ENCODE measurements at regions not wholly inside any gene's neighbourhood (a gene's known extent, or its start where the extent isn't known, plus 50 kb on each side); places are given as distances from the start of the nearest gene placed in this dataset.

DNA sequence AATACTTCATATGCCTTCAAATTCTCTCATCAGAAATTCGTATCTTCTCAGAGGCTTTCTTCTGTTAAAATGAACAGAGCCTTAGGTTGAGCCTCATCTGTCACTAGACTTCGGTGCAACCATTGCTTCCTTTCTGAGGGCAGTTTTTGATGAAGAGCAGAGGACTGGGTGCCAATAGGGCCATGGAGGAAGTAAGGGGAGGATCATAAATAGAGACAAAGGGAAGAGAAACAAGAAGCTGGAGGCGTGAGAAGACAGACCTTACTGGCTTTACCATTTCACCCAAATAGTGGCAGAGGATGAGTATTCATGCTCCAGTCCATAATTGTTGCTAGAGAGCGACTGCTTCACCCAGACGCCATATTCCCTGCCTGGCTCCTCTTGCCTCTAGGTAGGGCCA lies 215.6 kb upstream of the PKDCC start:
- ChIA-PET CTCF (interaction anchor here (1.0 to 1.2 kb wide), 2 partner anchors 21 to 52 kb away, joined by 3 to 4 read pairs; no protein-coding TSS in a partner anchor), POLR2A (no interaction called here)
- Histone ChIP-seq H3K4me2 (no peak overlapping the region), H3K27ac (no peak overlapping the region), H3K9me3 (no peaks in the 10 kb centered on the region), H3K4me3 (no peak overlapping the region), H3K4me1 (peaks cover 21% of the 10 kb centered on the region)
- no peak for FAIRE-seq
- no peak for DNase-seq (ENCODE audit: low read depth in 1 of 2, low spot score in 1 of 2)
- 82% methylated on average over 5 of the region's 5 CpGs for WGBS (ENCODE audit: missing lambda C conversion rate)
- ATAC-seq, result no peak
- no peak for TF ChIP-seq JUNB (IDR thresholded peaks at IDR 0.05)
- TF ChIP-seq, protein P1, sequence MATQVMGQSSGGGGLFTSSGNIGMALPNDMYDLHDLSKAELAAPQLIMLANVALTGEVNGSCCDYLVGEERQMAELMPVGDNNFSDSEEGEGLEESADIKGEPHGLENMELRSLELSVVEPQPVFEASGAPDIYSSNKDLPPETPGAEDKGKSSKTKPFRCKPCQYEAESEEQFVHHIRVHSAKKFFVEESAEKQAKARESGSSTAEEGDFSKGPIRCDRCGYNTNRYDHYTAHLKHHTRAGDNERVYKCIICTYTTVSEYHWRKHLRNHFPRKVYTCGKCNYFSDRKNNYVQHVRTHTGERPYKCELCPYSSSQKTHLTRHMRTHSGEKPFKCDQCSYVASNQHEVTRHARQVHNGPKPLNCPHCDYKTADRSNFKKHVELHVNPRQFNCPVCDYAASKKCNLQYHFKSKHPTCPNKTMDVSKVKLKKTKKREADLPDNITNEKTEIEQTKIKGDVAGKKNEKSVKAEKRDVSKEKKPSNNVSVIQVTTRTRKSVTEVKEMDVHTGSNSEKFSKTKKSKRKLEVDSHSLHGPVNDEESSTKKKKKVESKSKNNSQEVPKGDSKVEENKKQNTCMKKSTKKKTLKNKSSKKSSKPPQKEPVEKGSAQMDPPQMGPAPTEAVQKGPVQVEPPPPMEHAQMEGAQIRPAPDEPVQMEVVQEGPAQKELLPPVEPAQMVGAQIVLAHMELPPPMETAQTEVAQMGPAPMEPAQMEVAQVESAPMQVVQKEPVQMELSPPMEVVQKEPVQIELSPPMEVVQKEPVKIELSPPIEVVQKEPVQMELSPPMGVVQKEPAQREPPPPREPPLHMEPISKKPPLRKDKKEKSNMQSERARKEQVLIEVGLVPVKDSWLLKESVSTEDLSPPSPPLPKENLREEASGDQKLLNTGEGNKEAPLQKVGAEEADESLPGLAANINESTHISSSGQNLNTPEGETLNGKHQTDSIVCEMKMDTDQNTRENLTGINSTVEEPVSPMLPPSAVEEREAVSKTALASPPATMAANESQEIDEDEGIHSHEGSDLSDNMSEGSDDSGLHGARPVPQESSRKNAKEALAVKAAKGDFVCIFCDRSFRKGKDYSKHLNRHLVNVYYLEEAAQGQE (IDR thresholded peaks at IDR 0.05), result no peak
- no peak for TF ChIP-seq MYC (IDR thresholded peaks at IDR 0.05; ENCODE audit: borderline replicate concordance, low read length)
- no peak for TF ChIP-seq EHMT2 (IDR thresholded peaks at IDR 0.05; ENCODE audit: low read depth)
- TF ChIP-seq HOXB5 (CRISPR knock-in tag; IDR thresholded peaks at IDR 0.05), result no peak
- TF ChIP-seq SREBF2 (IDR thresholded peaks at IDR 0.05), result no peak
- no peak for TF ChIP-seq KDM5A (IDR thresholded peaks at IDR 0.05)
- TF ChIP-seq CEBPB (IDR thresholded peaks at IDR 0.05), result no peak

DNA sequence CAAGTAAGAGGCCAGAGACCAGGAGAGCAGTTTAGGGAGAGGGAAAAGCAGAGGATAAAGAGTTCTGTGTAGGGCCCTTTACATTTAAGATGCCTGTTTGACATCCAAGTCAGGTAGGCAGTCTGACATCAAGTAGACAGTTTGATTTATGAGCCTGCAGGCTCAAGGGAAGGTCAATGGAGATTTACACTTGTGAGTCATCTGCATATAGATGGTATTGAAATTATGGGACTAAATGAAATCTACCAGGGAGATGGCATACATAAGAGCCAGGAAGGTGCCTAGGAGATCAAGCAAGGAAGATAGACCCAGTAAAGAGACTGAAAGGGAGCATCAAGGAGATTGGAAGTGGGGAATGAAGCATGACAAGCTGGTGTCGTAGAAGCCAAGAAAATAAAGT lies 212.4 kb upstream of the PKDCC start:
- TF ChIP-seq POLR2AphosphoS2 (conservative IDR thresholded peaks at IDR 0.05; ENCODE audit: low read length) (no peak), ZNF302 (CRISPR knock-in tag; IDR thresholded peaks at IDR 0.05) (no peak), ESRRA (IDR thresholded peaks at IDR 0.05; ENCODE audit: borderline replicate concordance, low read length) (no peak), RARB (CRISPR knock-in tag; IDR thresholded peaks at IDR 0.05) (no peak), USF2 (IDR thresholded peaks at IDR 0.05) (no peak), HEYL (CRISPR knock-in tag; IDR thresholded peaks at IDR 0.05) (no peak), CHD2 (IDR thresholded peaks at IDR 0.05; ENCODE audit: low read length, partially characterized antibody) (no peak), ELK1 (IDR thresholded peaks at IDR 0.05; ENCODE audit: low read depth, low read length) (no peak), FOXS1 (CRISPR knock-in tag; IDR thresholded peaks at IDR 0.05) (no peak), SMC3 (IDR thresholded peaks at IDR 0.05) (no peak), TFCP2L1 (CRISPR knock-in tag; IDR thresholded peaks at IDR 0.05) (no peak), SREBF2 (IDR thresholded peaks at IDR 0.05) (no peak)
- TF ChIP-seq, protein P2, sequence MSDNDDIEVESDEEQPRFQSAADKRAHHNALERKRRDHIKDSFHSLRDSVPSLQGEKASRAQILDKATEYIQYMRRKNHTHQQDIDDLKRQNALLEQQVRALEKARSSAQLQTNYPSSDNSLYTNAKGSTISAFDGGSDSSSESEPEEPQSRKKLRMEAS (IDR thresholded peaks at IDR 0.05), result no peak
- TF ChIP-seq, protein P3, sequence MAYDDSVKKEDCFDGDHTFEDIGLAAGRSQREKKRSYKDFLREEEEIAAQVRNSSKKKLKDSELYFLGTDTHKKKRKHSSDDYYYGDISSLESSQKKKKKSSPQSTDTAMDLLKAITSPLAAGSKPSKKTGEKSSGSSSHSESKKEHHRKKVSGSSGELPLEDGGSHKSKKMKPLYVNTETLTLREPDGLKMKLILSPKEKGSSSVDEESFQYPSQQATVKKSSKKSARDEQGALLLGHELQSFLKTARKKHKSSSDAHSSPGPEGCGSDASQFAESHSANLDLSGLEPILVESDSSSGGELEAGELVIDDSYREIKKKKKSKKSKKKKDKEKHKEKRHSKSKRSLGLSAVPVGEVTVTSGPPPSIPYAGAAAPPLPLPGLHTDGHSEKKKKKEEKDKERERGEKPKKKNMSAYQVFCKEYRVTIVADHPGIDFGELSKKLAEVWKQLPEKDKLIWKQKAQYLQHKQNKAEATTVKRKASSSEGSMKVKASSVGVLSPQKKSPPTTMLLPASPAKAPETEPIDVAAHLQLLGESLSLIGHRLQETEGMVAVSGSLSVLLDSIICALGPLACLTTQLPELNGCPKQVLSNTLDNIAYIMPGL (CRISPR knock-in tag; IDR thresholded peaks at IDR 0.05; ENCODE audit: borderline replicate concordance), result no peak
- no peak overlapping the region for H3K27ac ChIP-seq
- FAIRE-seq, result no peak
- CTCF ChIA-PET, result interaction anchor here (3.0 kb wide), 1 partner anchor 18 kb away, joined by 12 read pairs; no protein-coding TSS in a partner anchor
- ATAC-seq, result no peak
- WGBS (ENCODE audit: missing lambda C conversion rate), result 74% methylated on average over 1 of the region's 1 CpG
- no peaks in the 10 kb centered on the region for H3K9me3 ChIP-seq
- POLR2A ChIA-PET, result no interaction called here
- no peak for DNase-seq (ENCODE audit: low read depth in 1 of 2, low spot score in 1 of 2)
- no peak overlapping the region for H3K4me2 ChIP-seq
- no peak overlapping the region for H3K4me3 ChIP-seq
- H3K4me1 ChIP-seq, result 0 out of 3 replicates have a peak, but pooled peaks cover 2% of the 10 kb centered on the region

Data from A549 (cell line).